Naive thymus-derived CD4-positive, alpha-beta T cell (primary cell): ENCODE measurements at regions not wholly inside any gene's neighbourhood (a gene's known extent, or its start where the extent isn't known, plus 50 kb on each side); places are given as distances from the start of the nearest gene placed in this dataset.

Source experiments
- ATAC-seq: fragments of 150-1000 bp; cut with Tn5 transposase; 2 replicates; pipeline ENCODE4 v1.10.0; 2021; ENCODE audit warnings: mild to moderate bottlenecking, moderate library complexity
- CTCF ChIA-PET: fragments of 350-600 bp; sonication (Branson Sonifier 250); formaldehyde crosslinking; loops from one replicate; lab custom pipeline; 2021; ENCODE audit warnings: antibody characterized with exemption; lab: Charles Lee
- POLR2A ChIA-PET: fragments of 350-600 bp; sonication (Branson Sonifier 250); formaldehyde crosslinking; loops from one replicate; lab custom pipeline; 2021; ENCODE audit warnings: antibody characterized with exemption, inconsistent platforms; lab: Charles Lee
- DNase-seq, 9 donors: peaks; one replicate each; pipeline versions ENCODE4 v3.0.0 to v3.0.0-alpha.2; 2020 to 2022; ENCODE audit warnings: mixed read lengths in 1 of 9
- H3K27ac ChIP-seq: one replicate; pipeline ENCODE4 v1.7.0; 2013; ENCODE audit warnings: mild to moderate bottlenecking, low read depth, low read length, moderate library complexity
- H3K27me3 ChIP-seq, 2 donors: one replicate each; pipeline ENCODE4 v1.7.0; 2013; ENCODE audit warnings: low read length in 2 of 2, mild to moderate bottlenecking in 2 of 2, moderate library complexity in 2 of 2; ENCODE audit not compliant: control insufficient read depth in 2 of 2, insufficient read depth in 2 of 2
- H3K36me3 ChIP-seq, 3 experiments: 1 replicate in 2 of 3; 2 replicates in 1 of 3; pipeline ENCODE4 v1.7.0; 2013; ENCODE audit warnings: low read length in 3 of 3, mild to moderate bottlenecking in 3 of 3, moderate library complexity in 1 of 3; ENCODE audit not compliant: insufficient read depth in 3 of 3, control insufficient read depth in 2 of 3
- H3K4me1 ChIP-seq, 2 donors: one replicate each; pipeline ENCODE4 v1.7.0; 2013; ENCODE audit warnings: low read length in 2 of 2, mild to moderate bottlenecking in 2 of 2, moderate library complexity in 1 of 2; ENCODE audit not compliant: control insufficient read depth in 2 of 2, insufficient read depth in 2 of 2
- H3K4me3 ChIP-seq: 2 replicates; pipeline ENCODE4 v1.7.0; 2013; ENCODE audit warnings: mild to moderate bottlenecking, low read length
- H3K9me3 ChIP-seq, 3 experiments: 1 replicate in 2 of 3; 2 replicates in 1 of 3; pipeline ENCODE4 v1.7.0; 2013; ENCODE audit warnings: low read length in 3 of 3; ENCODE audit not compliant: control insufficient read depth in 2 of 3
- H3K27ac Mint-ChIP-seq, 9 donors: one replicate each; pipeline ENCODE4 v1.8.0; 2020 to 2022; ENCODE audit warnings: mixed read lengths in 9 of 9, mild to moderate bottlenecking in 8 of 9, moderate library complexity in 5 of 9, inconsistent platforms in 2 of 9
- H3K27me3 Mint-ChIP-seq, 5 donors: one replicate each; pipeline ENCODE4 v1.8.0; 2021 to 2022; ENCODE audit warnings: mixed read lengths in 5 of 5, mild to moderate bottlenecking in 1 of 5
- H3K36me3 Mint-ChIP-seq, 5 donors: one replicate each; pipeline ENCODE4 v1.8.0; 2020 to 2022; ENCODE audit warnings: mixed read lengths in 5 of 5, mild to moderate bottlenecking in 3 of 5, inconsistent platforms in 1 of 5
- H3K4me1 Mint-ChIP-seq, 7 donors: one replicate each; pipeline ENCODE4 v1.8.0; 2020 to 2022; ENCODE audit warnings: mixed read lengths in 7 of 7, mild to moderate bottlenecking in 3 of 7, inconsistent platforms in 1 of 7
- H3K4me3 Mint-ChIP-seq, 10 donors: one replicate each; pipeline ENCODE4 v1.8.0; 2020 to 2022; ENCODE audit warnings: mild to moderate bottlenecking in 10 of 10, mixed read lengths in 10 of 10, moderate library complexity in 6 of 10, inconsistent platforms in 2 of 10
- H3K9me3 Mint-ChIP-seq, 11 donors: one replicate each; pipeline ENCODE4 v1.8.0; 2020 to 2022; ENCODE audit warnings: mixed read lengths in 11 of 11, mild to moderate bottlenecking in 4 of 11, inconsistent platforms in 1 of 11, moderate library complexity in 1 of 11
- intact Hi-C, 2 donors: fragments of 100-400 bp; cut with micrococcal nuclease; formaldehyde crosslinking; loops; one replicate each; pipeline ENCODE4 v1.15.1; 2023

- H3K36me3 ChIP-seq, result no peaks in the 10 kb centered on the region
- H3K36me3 Mint-ChIP-seq, result peaks cover 0 to 6% (median 0%) of the 10 kb centered on the region in 5 donors
- peaks cover 0 to 15% (median 11%) of the 10 kb centered on the region in 11 donors for H3K9me3 Mint-ChIP-seq
- intact Hi-C loops, result no loop called here
- DNase-seq (no peak), ATAC-seq (no peak)
- H3K27ac Mint-ChIP-seq, result no peak overlapping the region
- H3K4me1 Mint-ChIP-seq, result peaks cover 0 to 6% (median 0%) of the 10 kb centered on the region in 7 donors
- H3K27me3 ChIP-seq, result no peaks in the 10 kb centered on the region
- H3K9me3 ChIP-seq, result no peaks in the 10 kb centered on the region
- CTCF ChIA-PET, result no interaction called here
- H3K27me3 Mint-ChIP-seq, result peaks cover 4 to 12% (median 8%) of the 10 kb centered on the region in 5 donors
- no peaks in the 10 kb centered on the region for H3K4me1 ChIP-seq
- POLR2A ChIA-PET, result no interaction called here
- H3K4me3 Mint-ChIP-seq, result no peak overlapping the region
- H3K4me3 ChIP-seq, result no peak overlapping the region
- no peak overlapping the region for H3K27ac ChIP-seq
Observed at GRCh38 chr3:70561796-70562195, 249.4 kb upstream of the MDFIC2 start.

DNA sequence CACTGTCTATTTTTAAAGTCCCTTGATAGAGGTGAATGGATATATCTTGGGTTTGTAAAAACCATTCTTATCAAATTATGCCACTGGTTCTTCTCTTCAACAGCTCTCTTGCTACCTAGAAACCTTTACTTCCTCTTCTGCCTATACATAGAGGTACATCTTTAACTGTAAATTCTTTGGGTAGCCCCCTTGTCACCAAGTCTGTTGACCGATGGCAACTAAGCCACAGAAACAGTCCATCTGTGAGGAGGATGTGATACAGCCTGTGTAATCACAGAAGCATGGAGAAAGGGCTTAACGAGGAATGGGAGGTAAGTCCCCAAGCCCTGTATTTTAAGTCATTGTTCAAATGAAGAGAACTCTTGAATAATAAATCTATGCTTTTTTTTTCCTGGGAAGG, 246.5 kb upstream of the MDFIC2 start:
- H3K4me3 ChIP-seq, result no peak overlapping the region
- H3K27me3 Mint-ChIP-seq, result peaks cover 0 to 10% (median 6%) of the 10 kb centered on the region in 5 donors

GRCh38 chr3:70557976-70558375, 245.5 kb upstream of the MDFIC2 start:
- intact Hi-C loops, result loop anchor here in 1 of 2 donors (10.0 kb wide), 1 partner anchor 747 kb away; no protein-coding TSS in a partner anchor
- H3K36me3 Mint-ChIP-seq, result no peaks in the 10 kb centered on the region
- H3K27me3 Mint-ChIP-seq, result peaks cover 0 to 8% (median 4%) of the 10 kb centered on the region in 5 donors
- CTCF ChIA-PET, result no interaction called here
- Histone ChIP-seq H3K27me3 (no peaks in the 10 kb centered on the region), H3K4me3 (no peak overlapping the region), H3K9me3 (no peaks in the 10 kb centered on the region), H3K4me1 (no peaks in the 10 kb centered on the region), H3K27ac (no peak overlapping the region), H3K36me3 (no peaks in the 10 kb centered on the region)
- POLR2A ChIA-PET, result no interaction called here
- no peak overlapping the region for H3K27ac Mint-ChIP-seq
- H3K4me1 Mint-ChIP-seq, result peaks cover 0 to 6% (median 0%) of the 10 kb centered on the region in 7 donors
- H3K4me3 Mint-ChIP-seq, result no peak overlapping the region
- ATAC-seq (no peak), DNase-seq (no peak)
- peaks cover 0 to 5% (median 2%) of the 10 kb centered on the region in 11 donors for H3K9me3 Mint-ChIP-seq

More for the DNA sequence above, 246.5 kb upstream of the MDFIC2 start:
- H3K4me1 Mint-ChIP-seq, result peaks cover 0 to 6% (median 0%) of the 10 kb centered on the region in 7 donors
- intact Hi-C loops, result loop anchor here in 1 of 2 donors (10.0 kb wide), 1 partner anchor 746 kb away; no protein-coding TSS in a partner anchor
- H3K9me3 Mint-ChIP-seq, result peaks cover 0 to 12% (median 8%) of the 10 kb centered on the region in 11 donors
- no peak for DNase-seq
- Histone ChIP-seq H3K27me3 (no peaks in the 10 kb centered on the region), H3K9me3 (no peaks in the 10 kb centered on the region), H3K27ac (no peak overlapping the region), H3K36me3 (no peaks in the 10 kb centered on the region), H3K4me1 (no peaks in the 10 kb centered on the region)
- peaks cover 0 to 4% (median 0%) of the 10 kb centered on the region in 5 donors for H3K36me3 Mint-ChIP-seq
- H3K4me3 Mint-ChIP-seq, result no peak overlapping the region
- no peak for ATAC-seq
- CTCF ChIA-PET, result interaction anchor here (0.7 to 0.8 kb wide), 2 partner anchors 9 to 10 kb away, joined by 3 read pairs; no protein-coding TSS in a partner anchor
- H3K27ac Mint-ChIP-seq, result no peak overlapping the region
- POLR2A ChIA-PET, result no interaction called here

DNA sequence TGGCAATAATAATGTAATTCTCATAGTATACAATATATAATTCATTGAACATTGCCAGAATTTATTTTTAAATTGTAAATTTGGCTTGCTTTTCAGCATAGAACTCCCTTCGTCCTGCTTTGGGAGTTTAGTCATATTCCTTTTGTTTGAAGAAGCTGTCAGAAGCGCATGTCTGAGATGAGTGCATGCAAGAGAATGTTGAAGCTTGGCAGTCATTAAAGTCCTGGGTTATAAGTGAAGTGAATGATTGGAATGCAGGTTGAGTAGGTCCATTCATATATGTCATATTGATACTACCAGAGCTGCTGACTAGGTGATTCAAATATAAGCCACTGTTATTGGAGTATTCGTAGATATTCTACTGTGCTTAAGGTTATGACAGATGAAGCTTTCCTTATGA, 243.6 kb upstream of the MDFIC2 start:
- DNase-seq (no peak), ATAC-seq (no peak)
- no peak overlapping the region for H3K4me3 Mint-ChIP-seq
- POLR2A ChIA-PET, result no interaction called here
- Histone ChIP-seq H3K27me3 (no peaks in the 10 kb centered on the region), H3K4me1 (no peaks in the 10 kb centered on the region), H3K27ac (no peak overlapping the region), H3K36me3 (no peaks in the 10 kb centered on the region), H3K9me3 (no peaks in the 10 kb centered on the region), H3K4me3 (no peak overlapping the region)
- H3K4me1 Mint-ChIP-seq, result peaks cover 0 to 6% (median 0%) of the 10 kb centered on the region in 7 donors
- no peaks in the 10 kb centered on the region for H3K36me3 Mint-ChIP-seq
- peaks cover 0 to 8% (median 4%) of the 10 kb centered on the region in 5 donors for H3K27me3 Mint-ChIP-seq
- peaks cover 0 to 3% (median 0%) of the 10 kb centered on the region in 11 donors for H3K9me3 Mint-ChIP-seq
- H3K27ac Mint-ChIP-seq, result no peak overlapping the region
- CTCF ChIA-PET, result no interaction called here
- intact Hi-C loops, result loop anchor here in 1 of 2 donors (10.0 kb wide), 1 partner anchor 749 kb away; no protein-coding TSS in a partner anchor

DNA sequence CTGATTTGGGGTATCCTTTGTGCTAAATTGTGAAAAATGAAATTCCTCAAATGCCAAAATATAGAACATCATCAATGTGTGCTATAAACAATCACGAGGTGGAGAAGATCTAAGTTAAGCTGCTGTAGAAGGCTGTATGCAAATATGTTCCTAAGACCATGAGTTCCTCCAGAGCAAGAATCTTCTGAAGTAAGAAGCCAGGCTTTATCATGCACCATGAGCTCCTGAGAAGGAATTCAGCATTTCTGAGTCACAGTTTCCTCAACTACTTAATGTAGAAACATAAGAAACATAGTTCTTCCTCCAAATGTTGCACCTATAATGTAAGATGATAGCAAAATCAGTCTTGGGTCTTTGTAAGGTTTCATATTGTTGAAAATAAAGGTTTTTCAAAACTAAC, 241.7 kb upstream of the MDFIC2 start:
- ChIA-PET POLR2A (no interaction called here), CTCF (interaction anchor here (0.7 to 1.0 kb wide), 3 partner anchors 837 to 1100 kb away, joined by 3 to 5 read pairs (median 3); no protein-coding TSS in a partner anchor)
- Mint-ChIP-seq H3K36me3 (no peaks in the 10 kb centered on the region), H3K9me3 (peaks cover 0 to 3% (median 0%) of the 10 kb centered on the region in 11 donors), H3K4me3 (no peak overlapping the region), H3K27ac (no peak overlapping the region), H3K4me1 (peaks cover 0 to 6% (median 0%) of the 10 kb centered on the region in 7 donors), H3K27me3 (peaks cover 0 to 13% (median 4%) of the 10 kb centered on the region in 5 donors)
- H3K4me3 ChIP-seq, result no peak overlapping the region
- no peak overlapping the region for H3K27ac ChIP-seq
- no peaks in the 10 kb centered on the region for H3K4me1 ChIP-seq
- ATAC-seq (no peak), DNase-seq (no peak)
- intact Hi-C loops, result loop anchor here in 1 of 2 donors (10.0 kb wide), 1 partner anchor 751 kb away; no protein-coding TSS in a partner anchor
- H3K36me3 ChIP-seq, result no peaks in the 10 kb centered on the region
- H3K9me3 ChIP-seq, result no peaks in the 10 kb centered on the region
- no peaks in the 10 kb centered on the region for H3K27me3 ChIP-seq

DNA sequence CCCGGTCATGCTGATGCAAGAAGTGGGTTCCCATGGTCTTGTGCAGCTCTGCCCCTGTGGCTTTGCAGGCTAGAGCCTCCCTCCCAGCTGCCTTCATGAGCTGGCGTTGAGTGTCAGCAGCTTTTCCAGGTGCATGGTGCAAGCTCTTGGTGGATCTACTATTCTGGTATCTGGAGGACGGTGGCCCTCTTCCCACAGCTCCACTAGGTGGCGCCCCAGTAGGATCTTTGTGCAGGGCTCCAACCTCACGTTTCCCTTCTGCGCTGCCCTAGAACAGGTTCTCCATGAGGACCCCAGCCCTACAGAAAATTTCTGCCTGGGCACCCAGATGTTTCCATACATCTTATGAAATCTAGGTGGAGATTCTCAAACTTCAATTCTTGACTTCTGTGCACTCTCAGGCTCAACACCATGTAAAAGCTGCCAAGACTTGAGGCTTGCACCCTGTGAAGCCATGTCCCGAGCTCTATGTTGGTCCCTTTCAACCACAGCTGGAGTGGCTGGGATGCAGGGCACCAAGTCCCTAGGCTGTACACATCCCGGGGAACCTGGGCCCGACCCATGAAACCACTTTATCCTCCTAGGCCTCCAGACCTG, 238.4 kb upstream of the MDFIC2 start:
- H3K4me3 Mint-ChIP-seq, result no peak overlapping the region
- H3K4me1 Mint-ChIP-seq, result peaks cover 0 to 1% (median 0%) of the 10 kb centered on the region in 7 donors
- no peaks in the 10 kb centered on the region for H3K36me3 ChIP-seq
- no peak overlapping the region for H3K27ac ChIP-seq
- intact Hi-C loops, result loop anchor here (1.0 to 10.0 kb wide), 9 partner anchors 519 to 1130 kb away; no protein-coding TSS in a partner anchor
- H3K27me3 Mint-ChIP-seq, result peaks cover 0 to 13% (median 0%) of the 10 kb centered on the region in 5 donors
- DNase-seq, result peak; percentile 44 to 79 (median 69)
- H3K9me3 Mint-ChIP-seq, result peaks cover 0 to 3% (median 0%) of the 10 kb centered on the region in 11 donors
- no peaks in the 10 kb centered on the region for H3K36me3 Mint-ChIP-seq
- H3K4me1 ChIP-seq, result no peaks in the 10 kb centered on the region
- peak; percentile 84 for ATAC-seq
- POLR2A ChIA-PET, result interaction anchor here (0.7 kb wide), 1 partner anchor 1035 kb away, joined by 3 read pairs; no protein-coding TSS in a partner anchor
- H3K4me3 ChIP-seq, result no peak overlapping the region
- CTCF ChIA-PET, result interaction anchor here (0.6 to 3.9 kb wide), 13 partner anchors 9 to 1130 kb away, joined by 3 to 46 read pairs (median 4); no protein-coding TSS in a partner anchor
- H3K27me3 ChIP-seq, result no peaks in the 10 kb centered on the region
- no peak overlapping the region for H3K27ac Mint-ChIP-seq
- H3K9me3 ChIP-seq, result no peaks in the 10 kb centered on the region
